ENCODE measurements at regions not wholly inside any gene's neighbourhood (a gene's known extent, or its start where the extent isn't known, plus 50 kb on each side); places are given as distances from the start of the nearest gene placed in this dataset.
"Not testable (repeated sequence)": the region's sequence is repeated elsewhere in the genome, so short reads cannot be mapped to it uniquely, and the experiment has no call there.

GRCh38 chr3:635393-635792, 438.8 kb downstream of the CHL1 start:
- no peak for FAIRE-seq
- no peak for DNase-seq (ENCODE audit: low spot score)

GRCh38 chr3:643376-643775, 446.8 kb downstream of the CHL1 start:
- no peak for FAIRE-seq
- DNase-seq (ENCODE audit: low spot score): no peak

GRCh38 chr3:655824-656223, 437.0 kb upstream of the CNTN6 start:
- FAIRE-seq: no peak
- DNase-seq (ENCODE audit: low spot score): no peak

GRCh38 chr3:661356-661755, 431.5 kb upstream of the CNTN6 start:
- DNase-seq (ENCODE audit: low spot score): no peak
- FAIRE-seq: no peak

GRCh38 chr3:674116-674515, 418.7 kb upstream of the CNTN6 start:
- DNase-seq (ENCODE audit: low spot score) (no peak), FAIRE-seq (no peak)

- DNase-seq (ENCODE audit: low spot score): no peak
- no peak for FAIRE-seq
Observed at GRCh38 chr3:675846-676245, 417.0 kb upstream of the CNTN6 start.

GRCh38 chr3:683770-684169, 409.1 kb upstream of the CNTN6 start:
- DNase-seq (ENCODE audit: low spot score): no peak

GRCh38 chr3:690770-691169, 402.1 kb upstream of the CNTN6 start:
- FAIRE-seq: no peak
- no peak for DNase-seq (ENCODE audit: low spot score)

More at GRCh38 chr3:683770-684169, 409.1 kb upstream of the CNTN6 start:
- no peak for FAIRE-seq

- no peak for FAIRE-seq
- no peak for DNase-seq (ENCODE audit: low spot score)
Observed at GRCh38 chr3:700514-700913, 392.3 kb upstream of the CNTN6 start.

- DNase-seq (ENCODE audit: low spot score): no peak
- FAIRE-seq: no peak
Observed at GRCh38 chr3:707041-707440, 385.8 kb upstream of the CNTN6 start.

GRCh38 chr3:713006-713621, 379.7 kb upstream of the CNTN6 start:
- DNase-seq (ENCODE audit: low spot score): no peak
- FAIRE-seq: no peak

GRCh38 chr3:713947-714620, 378.7 kb upstream of the CNTN6 start:
- DNase-seq (ENCODE audit: low spot score): no peak
- FAIRE-seq: no peak

GRCh38 chr3:721086-721485, 371.7 kb upstream of the CNTN6 start:
- DNase-seq (ENCODE audit: low spot score) (no peak), FAIRE-seq (no peak)

GRCh38 chr3:732326-732928, 360.4 kb upstream of the CNTN6 start:
- no peak for FAIRE-seq

GRCh38 chr3:733313-733712, 359.5 kb upstream of the CNTN6 start:
- no peak for FAIRE-seq
- no peak for DNase-seq (ENCODE audit: low spot score)

More at GRCh38 chr3:732326-732928, 360.4 kb upstream of the CNTN6 start:
- DNase-seq (ENCODE audit: low spot score): no peak

- DNase-seq (ENCODE audit: low spot score): no peak
- no peak for FAIRE-seq
Observed at GRCh38 chr3:757711-758110, 335.1 kb upstream of the CNTN6 start.

- DNase-seq (ENCODE audit: low spot score) (no peak), FAIRE-seq (no peak)
Observed at GRCh38 chr3:759106-759505, 333.7 kb upstream of the CNTN6 start.

GRCh38 chr3:773433-773832, 319.4 kb upstream of the CNTN6 start:
- not testable (repeated sequence) for DNase-seq (ENCODE audit: low spot score); FAIRE-seq

GRCh38 chr3:775178-775880, 317.5 kb upstream of the CNTN6 start:
- FAIRE-seq: no peak
- DNase-seq (ENCODE audit: low spot score): no peak

GRCh38 chr3:780505-780904, 312.3 kb upstream of the CNTN6 start:
- FAIRE-seq: no peak
- DNase-seq (ENCODE audit: low spot score): no peak

GRCh38 chr3:791442-791841, 301.4 kb upstream of the CNTN6 start:
- FAIRE-seq (no peak), DNase-seq (ENCODE audit: low spot score) (no peak)

- FAIRE-seq (no peak), DNase-seq (ENCODE audit: low spot score) (no peak)
Observed at GRCh38 chr3:792630-793029, 300.2 kb upstream of the CNTN6 start.
